ENCODE measurements at regions not wholly inside any gene's neighbourhood (a gene's known extent, or its start where the extent isn't known, plus 50 kb on each side); places are given as distances from the start of the nearest gene placed in this dataset.
A peak's percentile ranks its signal among the peaks of the same experiment; 100 is the strongest.

GRCh38 chr9:88326936-88327335 lies 61.3 kb upstream of the SPIN1 start:
- no peak for DNase-seq

- no peak for DNase-seq
Observed at GRCh38 chr9:88326015-88326414, 62.2 kb upstream of the SPIN1 start.

DNA sequence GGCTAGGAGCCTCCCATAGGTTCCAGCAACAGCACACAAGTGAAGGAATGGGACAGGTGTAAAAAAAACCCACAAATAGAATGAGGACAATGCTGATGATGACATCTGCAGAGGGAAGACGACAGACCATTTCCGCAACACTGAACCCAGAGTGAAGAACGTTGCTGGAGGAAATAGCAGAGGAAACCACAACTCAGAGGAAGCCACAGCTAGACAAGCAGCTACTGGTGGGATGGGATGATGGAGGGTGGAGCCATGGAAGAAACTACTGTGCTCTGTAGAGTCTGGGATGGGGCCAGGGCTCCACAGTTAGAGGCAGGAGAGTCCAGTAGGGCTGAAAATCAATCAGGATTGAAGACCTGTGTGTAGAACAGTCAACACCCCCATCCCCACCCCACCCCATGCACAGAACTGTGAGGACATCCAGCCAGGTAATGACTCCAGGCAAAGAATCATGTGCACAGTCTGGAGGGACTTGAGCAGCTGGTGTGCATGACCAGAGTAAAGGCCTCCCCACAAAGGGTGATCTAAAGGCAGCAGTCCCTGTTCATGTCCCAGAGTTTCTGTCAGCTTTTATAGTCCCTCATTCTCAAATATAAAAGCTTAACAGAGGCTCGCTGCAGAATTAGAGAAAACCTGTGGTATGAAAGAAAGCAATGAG lies 65.2 kb upstream of the SPIN1 start:
- DNase-seq, result no peak

DNA sequence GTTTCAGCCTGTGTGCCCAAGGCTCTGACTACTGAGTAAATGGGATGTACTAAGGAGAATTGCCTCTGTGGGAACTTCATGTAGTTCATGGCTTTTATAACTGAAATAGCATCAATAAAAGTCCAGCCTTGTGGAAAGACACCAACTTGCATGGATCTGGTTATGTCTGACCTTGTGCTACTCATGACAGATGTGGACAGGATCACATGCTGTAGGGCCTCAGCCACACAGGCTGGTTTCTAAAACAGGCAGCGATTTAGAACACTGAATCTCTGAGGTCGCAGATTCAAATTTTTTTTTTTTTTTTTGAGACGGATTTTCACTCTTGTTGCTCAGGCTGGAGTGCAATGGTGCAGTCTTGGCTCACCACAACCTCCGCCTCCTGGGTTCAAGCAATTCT lies 66.5 kb upstream of the SPIN1 start:
- DNase-seq, result no peak

GRCh38 chr9:88320748-88321415 lies 67.4 kb upstream of the SPIN1 start:
- DNase-seq, result no peak

- no peak for DNase-seq
Observed at GRCh38 chr9:88319936-88320747, 68.1 kb upstream of the SPIN1 start.

DNA sequence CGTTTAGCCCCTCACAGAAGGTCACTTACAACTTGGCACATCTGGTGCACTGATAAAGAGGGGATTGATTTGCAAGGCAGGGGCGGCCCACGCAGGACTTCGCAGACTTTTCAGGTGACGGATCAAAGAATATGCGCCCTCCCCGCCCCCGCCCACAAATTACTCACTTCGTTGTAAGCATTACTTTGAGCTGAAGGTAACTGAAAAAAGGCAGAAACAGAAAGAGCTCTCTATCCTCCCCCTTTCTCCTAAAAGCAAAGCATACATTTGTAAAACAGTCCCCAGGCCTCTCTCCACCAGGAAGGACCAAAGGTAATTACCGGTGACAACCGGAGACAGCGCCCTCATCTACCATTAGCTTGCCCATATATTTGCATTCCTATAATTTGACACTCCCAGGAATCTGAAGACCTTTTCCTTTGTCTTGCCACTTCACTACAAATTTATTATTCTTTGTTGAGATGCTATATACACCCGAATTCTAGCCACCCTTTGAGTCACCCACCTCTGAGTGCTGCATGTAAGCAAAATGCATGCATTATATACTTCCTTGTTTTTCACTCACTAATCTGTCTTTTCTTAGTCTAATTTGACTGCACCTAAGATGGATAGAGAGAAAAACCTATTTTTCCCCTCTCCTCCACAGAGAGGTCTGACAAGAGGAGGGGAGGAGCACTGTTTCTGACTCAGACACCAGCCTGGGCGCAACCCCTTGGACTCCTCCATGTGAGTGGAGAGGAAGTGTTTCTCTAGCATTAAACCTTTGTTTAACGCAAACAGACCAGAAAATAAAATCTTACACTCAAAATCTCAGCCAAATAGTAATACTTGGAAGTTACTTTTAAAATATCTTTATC lies 74.7 kb upstream of the SPIN1 start:
- peak; percentile 26 for DNase-seq

- no peak for DNase-seq
Observed at GRCh38 chr9:88312517-88313103, 75.6 kb upstream of the SPIN1 start.

- DNase-seq, result no peak
Observed at GRCh38 chr9:88312045-88312444, 76.2 kb upstream of the SPIN1 start.

DNA sequence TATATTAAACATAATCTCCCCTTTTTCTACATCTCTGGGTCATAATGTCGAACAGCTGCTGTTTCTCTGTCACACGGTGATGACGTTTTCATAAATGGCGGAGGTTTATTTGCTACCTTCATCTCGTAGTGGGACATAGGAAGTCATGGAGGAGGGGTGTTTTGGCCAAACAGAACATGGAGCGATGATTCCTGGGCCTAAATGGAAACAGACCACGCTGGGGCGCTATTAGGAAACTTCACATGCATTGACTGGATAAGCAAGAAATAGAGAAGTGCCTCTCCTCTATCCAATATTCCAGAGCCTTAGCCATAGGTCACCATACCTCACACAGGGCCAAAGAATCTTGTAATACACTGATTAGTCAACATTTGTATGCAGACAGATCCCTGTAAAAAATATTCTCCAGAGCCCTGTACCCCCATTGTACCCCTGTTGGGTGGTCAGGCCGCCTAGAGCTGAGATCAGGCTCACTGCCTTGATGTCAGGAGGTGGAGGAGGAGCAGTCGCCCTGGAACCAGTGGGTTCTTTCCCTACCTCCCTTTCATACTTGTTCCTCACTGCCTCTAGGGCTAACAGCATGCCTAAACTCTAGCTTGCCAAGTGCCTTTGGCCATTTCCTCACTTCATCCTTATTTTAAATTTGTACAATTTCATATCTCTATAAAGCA lies 77.8 kb upstream of the SPIN1 start:
- no peak for DNase-seq

DNA sequence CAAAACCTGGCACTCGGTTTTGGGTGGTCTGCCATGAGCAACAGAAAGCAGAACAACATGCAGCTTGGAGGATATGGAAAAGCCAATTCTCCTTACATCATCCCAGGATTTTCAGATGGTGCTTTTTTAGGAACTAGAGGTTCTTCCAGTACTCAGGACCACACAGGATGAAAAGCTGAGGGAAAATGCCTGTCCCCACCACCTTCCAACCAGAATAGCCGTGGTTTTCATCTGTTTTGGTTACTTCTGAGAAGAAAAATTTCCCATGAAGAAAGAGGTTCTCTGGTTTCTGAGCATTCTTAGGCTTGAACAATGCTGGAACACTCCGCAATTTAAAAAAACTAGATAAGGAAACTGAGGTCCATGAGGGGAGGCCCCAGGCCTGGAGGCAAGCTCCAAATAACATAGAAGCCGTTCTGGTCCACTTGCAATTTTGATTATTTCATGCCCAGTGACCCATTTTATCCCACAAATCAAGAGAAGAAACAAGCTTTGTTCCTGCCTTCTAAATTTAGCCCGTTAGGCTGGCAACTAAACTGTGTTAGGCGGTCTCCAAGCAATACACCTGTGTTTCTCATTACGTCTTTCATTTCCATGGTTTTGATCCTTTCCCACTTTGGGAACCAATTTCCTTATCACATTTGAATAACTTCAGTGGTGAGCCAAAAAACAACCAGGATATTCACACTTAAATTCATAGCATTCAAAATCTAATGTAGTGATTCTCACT lies 79.2 kb upstream of the SPIN1 start:
- DNase-seq, result no peak

- no peak for DNase-seq
Observed at GRCh38 chr9:88307136-88307535, 81.1 kb upstream of the SPIN1 start.

DNA sequence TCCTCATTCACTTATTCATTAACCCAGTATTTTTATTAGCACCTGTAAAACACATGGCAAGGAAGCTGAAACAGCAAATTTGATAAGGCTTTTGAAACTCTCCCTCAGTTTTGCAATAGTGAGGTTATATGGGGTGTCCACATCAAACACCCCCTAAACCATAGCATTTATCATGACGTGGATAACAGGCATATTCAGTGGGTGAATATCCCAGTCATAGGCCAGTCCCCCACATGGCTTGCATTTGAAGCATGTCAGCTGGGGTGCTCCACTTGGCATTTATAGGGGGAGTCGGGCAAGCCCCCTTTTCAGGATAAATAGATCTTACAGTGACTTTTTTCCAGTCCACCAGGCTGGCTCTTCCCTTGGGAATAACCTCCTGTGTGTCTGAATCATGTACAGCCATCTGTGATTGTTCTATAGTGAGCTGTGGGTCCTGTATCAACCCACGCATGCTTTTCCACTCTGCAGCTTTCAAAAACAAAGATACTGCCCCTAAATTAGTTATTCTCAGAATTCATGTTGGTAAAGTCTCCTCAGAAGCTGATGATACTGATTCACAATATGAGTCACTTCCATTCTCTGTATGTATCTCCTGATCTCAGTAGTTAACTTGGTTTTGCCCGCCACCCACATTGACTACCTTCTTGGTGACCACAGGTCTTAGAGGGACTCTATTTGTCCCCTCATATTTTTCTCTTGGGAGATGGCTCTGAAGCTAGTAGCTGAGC lies 84.4 kb upstream of the SPIN1 start:
- DNase-seq, result no peak

GRCh38 chr9:88302579-88303324 lies 85.5 kb upstream of the SPIN1 start:
- no peak for DNase-seq

DNA sequence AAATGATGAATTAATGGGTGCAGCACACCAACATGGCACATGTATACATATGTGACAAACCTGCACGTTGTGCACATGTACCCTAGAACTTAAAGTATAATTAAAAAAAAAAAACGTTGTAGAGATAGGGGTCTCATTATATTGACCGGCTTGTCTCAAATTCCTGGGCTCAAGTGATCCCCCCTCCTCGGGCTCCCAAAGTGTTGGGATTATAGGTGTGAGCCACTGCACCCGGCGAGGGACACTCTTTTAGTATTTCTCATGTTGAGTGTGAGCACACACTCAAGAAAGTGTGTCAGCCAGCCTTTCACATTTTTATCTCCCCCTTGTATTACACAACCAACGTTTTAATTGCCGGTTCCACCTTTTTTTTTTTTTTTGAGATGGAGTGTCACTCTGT lies 87.7 kb upstream of the SPIN1 start:
- DNase-seq, result no peak

DNA sequence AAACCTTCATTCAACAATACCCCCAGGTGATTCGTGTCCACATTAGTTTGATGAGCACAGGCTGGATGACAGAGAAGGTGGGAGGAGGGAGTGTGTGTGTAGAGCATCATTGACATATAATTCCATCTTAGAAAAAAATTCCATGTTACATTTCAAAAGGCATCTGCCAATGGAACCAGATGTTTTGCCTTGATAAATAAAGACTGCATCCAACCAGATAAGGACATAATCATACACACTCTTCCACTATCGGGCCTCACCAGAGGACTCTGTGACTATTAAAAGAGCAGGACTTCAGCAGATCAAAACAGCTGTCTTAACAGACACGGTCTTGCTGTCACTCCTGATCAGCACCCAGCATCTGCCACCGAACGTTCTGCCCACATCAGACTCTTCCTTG lies 96.4 kb upstream of the SPIN1 start:
- no peak for DNase-seq

DNA sequence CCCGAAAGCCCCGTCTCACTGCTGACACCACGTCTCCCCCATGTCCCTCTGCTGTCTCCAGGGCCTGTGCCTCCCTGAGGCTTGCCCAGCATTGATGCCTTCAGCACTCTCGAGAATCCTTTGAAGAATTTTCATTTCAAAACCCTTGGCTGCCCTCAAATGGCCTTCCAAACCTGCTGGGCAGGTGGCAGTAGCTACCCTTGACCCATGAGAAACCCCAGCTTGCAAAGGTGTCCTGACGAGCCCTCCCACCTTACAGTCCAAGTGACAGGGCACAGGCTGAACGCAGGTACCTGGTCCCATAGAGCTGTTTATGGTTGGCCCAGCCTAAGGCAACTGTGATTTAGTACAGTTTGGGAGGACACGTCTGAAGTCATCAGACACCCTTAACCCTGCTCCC lies 97.2 kb upstream of the SPIN1 start:
- DNase-seq, result no peak

DNA sequence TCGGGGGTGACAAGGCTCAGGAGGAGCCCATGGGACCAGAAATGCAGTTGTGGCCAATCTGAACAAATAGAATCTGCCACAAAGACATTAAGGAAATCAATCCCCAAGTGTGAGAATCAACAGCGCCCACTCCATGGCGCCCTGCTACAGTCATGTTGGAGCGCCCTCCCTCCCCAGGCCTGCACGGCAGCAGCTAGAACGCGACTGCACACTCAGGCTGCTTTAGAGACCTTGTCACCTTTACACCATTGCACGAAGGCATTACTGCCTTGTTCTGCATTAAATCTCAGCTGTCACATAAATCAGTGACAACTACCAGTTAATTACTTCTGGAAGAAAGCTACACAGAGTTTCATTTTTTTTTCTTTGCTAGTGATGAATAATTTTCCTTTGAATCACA lies 98.7 kb upstream of the SPIN1 start:
- DNase-seq, result no peak

GRCh38 chr9:88287972-88288371 lies 100.3 kb upstream of the SPIN1 start:
- no peak for DNase-seq
